ENCODE measurements at regions not wholly inside any gene's neighbourhood (a gene's known extent, or its start where the extent isn't known, plus 50 kb on each side); places are given as distances from the start of the nearest gene placed in this dataset.

- Histone ChIP-seq H3K27ac (no peak overlapping the region), H3K4me1 (no peaks in the 10 kb centered on the region), H3K27me3 (no peaks in the 10 kb centered on the region), H3K4me3 (no peak overlapping the region), H3K9me3 (no peaks in the 10 kb centered on the region), H3K36me3 (no peaks in the 10 kb centered on the region)
- 49% methylated on average over 3 of the region's 3 CpGs for WGBS
- DNase-seq (ENCODE audit: low spot score in 2 of 2) = no peak
- TF ChIP-seq POLR2AphosphoS5 (IDR thresholded peaks at IDR 0.05) (no peak), CTCF (IDR thresholded peaks at IDR 0.05) (no peak), POLR2A (IDR thresholded peaks at IDR 0.05) (no peak), EP300 (IDR thresholded peaks at IDR 0.05) (no peak)
Observed at GRCh38 chr20:34163307-34163706, 51.3 kb upstream of the EIF2S2 start.

- Histone ChIP-seq H3K36me3 (no peaks in the 10 kb centered on the region), H3K4me1 (no peaks in the 10 kb centered on the region), H3K27me3 (no peaks in the 10 kb centered on the region), H3K4me3 (no peak overlapping the region), H3K9me3 (no peaks in the 10 kb centered on the region), H3K27ac (no peak overlapping the region)
- 84% methylated on average over 5 of the region's 5 CpGs for WGBS
- DNase-seq (ENCODE audit: low spot score in 2 of 2) = no peak
- TF ChIP-seq POLR2AphosphoS5 (IDR thresholded peaks at IDR 0.05) = no peak
- no peak for TF ChIP-seq CTCF (IDR thresholded peaks at IDR 0.05)
- no peak for TF ChIP-seq EP300 (IDR thresholded peaks at IDR 0.05)
- TF ChIP-seq POLR2A (IDR thresholded peaks at IDR 0.05) = no peak
Observed at GRCh38 chr20:34164381-34164984, 52.4 kb upstream of the EIF2S2 start.

- DNase-seq (ENCODE audit: low spot score in 2 of 2) = no peak
- 10% methylated on average over 2 of the region's 2 CpGs for WGBS
Observed at GRCh38 chr20:34165018-34165619, 53.1 kb upstream of the EIF2S2 start.

GRCh38 chr20:34171640-34172039 lies 59.6 kb upstream of the EIF2S2 start:
- Histone ChIP-seq H3K9me3 (no peaks in the 10 kb centered on the region), H3K36me3 (no peaks in the 10 kb centered on the region), H3K27ac (no peak overlapping the region), H3K4me1 (no peaks in the 10 kb centered on the region), H3K27me3 (no peaks in the 10 kb centered on the region), H3K4me3 (no peak overlapping the region)
- DNase-seq (ENCODE audit: low spot score in 2 of 2) = no peak
- WGBS = 60% methylated on average over 4 of the region's 4 CpGs
- TF ChIP-seq EP300 (IDR thresholded peaks at IDR 0.05) (no peak), POLR2A (IDR thresholded peaks at IDR 0.05) (no peak), POLR2AphosphoS5 (IDR thresholded peaks at IDR 0.05) (no peak), CTCF (IDR thresholded peaks at IDR 0.05) (no peak)

More at GRCh38 chr20:34165018-34165619, 53.1 kb upstream of the EIF2S2 start:
- no peak for TF ChIP-seq POLR2AphosphoS5 (IDR thresholded peaks at IDR 0.05)
- no peak for TF ChIP-seq CTCF (IDR thresholded peaks at IDR 0.05)
- TF ChIP-seq POLR2A (IDR thresholded peaks at IDR 0.05) = no peak
- no peak for TF ChIP-seq EP300 (IDR thresholded peaks at IDR 0.05)
- no peak overlapping the region for H3K27ac ChIP-seq
- H3K4me3 ChIP-seq = no peak overlapping the region
- H3K36me3 ChIP-seq = no peaks in the 10 kb centered on the region
- no peaks in the 10 kb centered on the region for H3K4me1 ChIP-seq
- H3K27me3 ChIP-seq = no peaks in the 10 kb centered on the region
- H3K9me3 ChIP-seq = no peaks in the 10 kb centered on the region

GRCh38 chr20:34172926-34173325 lies 60.9 kb upstream of the EIF2S2 start:
- Histone ChIP-seq H3K36me3 (no peaks in the 10 kb centered on the region), H3K4me1 (no peaks in the 10 kb centered on the region), H3K9me3 (no peaks in the 10 kb centered on the region), H3K27me3 (no peaks in the 10 kb centered on the region), H3K4me3 (no peak overlapping the region), H3K27ac (no peak overlapping the region)
- DNase-seq (ENCODE audit: low spot score in 2 of 2) = no peak
- TF ChIP-seq POLR2AphosphoS5 (IDR thresholded peaks at IDR 0.05) = no peak
- no peak for TF ChIP-seq POLR2A (IDR thresholded peaks at IDR 0.05)
- no peak for TF ChIP-seq EP300 (IDR thresholded peaks at IDR 0.05)
- no peak for TF ChIP-seq CTCF (IDR thresholded peaks at IDR 0.05)
- 61% methylated on average over 2 of the region's 2 CpGs for WGBS

Measured in suprapubic skin (tissue), 4 donors.